ENCODE measurements at regions not wholly inside any gene's neighbourhood (a gene's known extent, or its start where the extent isn't known, plus 50 kb on each side); places are given as distances from the start of the nearest gene placed in this dataset.
"Not testable (repeated sequence)": the region's sequence is repeated elsewhere in the genome, so short reads cannot be mapped to it uniquely, and the experiment has no call there.

GRCh38 chr2:106284255-106284654, 90.2 kb upstream of the UXS1 start (continued):
- TF ChIP-seq ZBTB33 (IDR thresholded peaks at IDR 0.05; ENCODE audit: extremely low read depth, insufficient replicate concordance, low read length), result no peak

GRCh38 chr2:106283228-106284152, 89.4 kb upstream of the UXS1 start:
- intact Hi-C loops (cut with micrococcal nuclease), result loop anchor here (5.0 kb wide), 1 partner anchor 381 kb away; no protein-coding TSS in a partner anchor
- H3K36me3 ChIP-seq (ENCODE audit: control insufficient read depth in 1 of 2, insufficient read depth in 2 of 2, low read length in 2 of 2); RAD21 ChIA-PET (ENCODE audit: low non-redundant PET in 1 of 2, low total read pairs in 2 of 2, uncharacterized antibody in 2 of 2, unreplicated experiment in 2 of 2); CTCF ChIA-PET; H3K4me2 ChIP-seq (ENCODE audit: low read length); H2AFZ ChIP-seq (ENCODE audit: low read depth, low read length, poor library complexity, severe bottlenecking); H3K27me3 ChIP-seq (ENCODE audit: insufficient read depth, low read length); H3K27ac ChIP-seq (ENCODE audit: low read depth, low read length); H3K79me2 ChIP-seq (ENCODE audit: insufficient read depth, low read length); H3K9me3 ChIP-seq (ENCODE audit: control insufficient read depth in 1 of 2, insufficient read depth in 1 of 2, low read depth in 1 of 2, low read length in 2 of 2); H4K20me1 ChIP-seq (ENCODE audit: insufficient read depth); H3K9me2 ChIP-seq (ENCODE audit: insufficient read depth); H3K4me3 ChIP-seq (replicated peaks in 1 of 2; ENCODE audit: low read depth in 1 of 2, low read length in 2 of 2); DNase-seq (ENCODE audit: low read depth, low spot score); BruUV-seq (replicated peaks); H3K9ac ChIP-seq (ENCODE audit: low read length); POLR2A ChIA-PET; H3K4me1 ChIP-seq (ENCODE audit: control insufficient read depth in 1 of 2, insufficient read depth in 2 of 2, low read length in 2 of 2); ATAC-seq: not testable (repeated sequence)
